OCI-LY3 (cell line): ENCODE measurements at regions not wholly inside any gene's neighbourhood (a gene's known extent, or its start where the extent isn't known, plus 50 kb on each side); places are given as distances from the start of the nearest gene placed in this dataset.

Source experiments
- H2AFZ ChIP-seq: fragments of 200-600, 300-600 bp; shearing (Covaris generic); 2 replicates; pipeline ENCODE4 v1.6.0; 2014; ENCODE audit warnings: antibody characterized with exemption, low read depth, low read length
- H3K27ac ChIP-seq: fragments of 200-600, 300-600 bp; sonication (generic); 2 replicates; pipeline ENCODE4 v1.5.1; 2014; ENCODE audit warnings: mild to moderate bottlenecking, low read length, moderate library complexity, mixed read lengths
- H3K27me3 ChIP-seq: fragments of 200-600, 300-600 bp; sonication (generic); 2 replicates; pipeline ENCODE4 v1.6.1; 2014; ENCODE audit warnings: low read depth, low read length, mixed read lengths
- H3K36me3 ChIP-seq: fragments of 200-600, 300-600 bp; sonication (generic); replicated peaks from 2 replicates; pipeline ENCODE3; 2014; ENCODE audit warnings: low read depth, low read length, mixed read lengths
- H3K4me1 ChIP-seq: fragments of 300-600, 200-600 bp; sonication (generic); 2 replicates; pipeline ENCODE4 v1.6.1; 2014; ENCODE audit warnings: low read length, mixed read lengths
- H3K4me2 ChIP-seq: fragments of 200-600, 300-600 bp; sonication (generic); 2 replicates; pipeline ENCODE4 v1.6.1; 2014; ENCODE audit warnings: low read length, mixed read lengths
- H3K4me3 ChIP-seq: fragments of 300-600, 200-600 bp; sonication (generic); 2 replicates; pipeline ENCODE4 v1.5.1; 2014; ENCODE audit warnings: antibody characterized with exemption, mild to moderate bottlenecking, low read length, moderate library complexity
- H3K79me2 ChIP-seq: fragments of 300-600, 200-600 bp; shearing (Covaris generic); 2 replicates; pipeline ENCODE4 v1.6.1; 2014; ENCODE audit warnings: mild to moderate bottlenecking, low read length, mixed read lengths
- H3K9ac ChIP-seq: fragments of 300-600, 200-600 bp; shearing (Covaris generic); 2 replicates; pipeline ENCODE4 v1.6.0; 2014; ENCODE audit warnings: mild to moderate bottlenecking, low read length, moderate library complexity
- H3K9me3 ChIP-seq: fragments of 200-600, 300-600 bp; shearing (Covaris generic); 2 replicates; pipeline ENCODE4 v1.6.1; 2014; ENCODE audit warnings: low read length, mixed read lengths; ENCODE audit not compliant: insufficient read depth
- H4K20me1 ChIP-seq: fragments of 200-600, 300-600 bp; sonication (generic); 2 replicates; pipeline ENCODE4 v1.6.1; 2016; ENCODE audit warnings: low read length, mixed read lengths; ENCODE audit not compliant: insufficient read depth
- EZH2phosphoT487 ChIP-seq: fragments of 200-600 bp; shearing (Covaris generic); IDR thresholded peaks from 2 replicates; pipeline ENCODE4 v1.6.1; 2018; ENCODE audit warnings: antibody characterized with exemption, mixed run types, low read depth
- TF ChIP-seq, protein P1 (sequence below): fragments of 200-600, 300-600 bp; sonication (generic); IDR thresholded peaks from 2 replicates; pipeline ENCODE4 v1.5.1; 2014; ENCODE audit warnings: antibody characterized with exemption, low read length, low read depth

DNA sequence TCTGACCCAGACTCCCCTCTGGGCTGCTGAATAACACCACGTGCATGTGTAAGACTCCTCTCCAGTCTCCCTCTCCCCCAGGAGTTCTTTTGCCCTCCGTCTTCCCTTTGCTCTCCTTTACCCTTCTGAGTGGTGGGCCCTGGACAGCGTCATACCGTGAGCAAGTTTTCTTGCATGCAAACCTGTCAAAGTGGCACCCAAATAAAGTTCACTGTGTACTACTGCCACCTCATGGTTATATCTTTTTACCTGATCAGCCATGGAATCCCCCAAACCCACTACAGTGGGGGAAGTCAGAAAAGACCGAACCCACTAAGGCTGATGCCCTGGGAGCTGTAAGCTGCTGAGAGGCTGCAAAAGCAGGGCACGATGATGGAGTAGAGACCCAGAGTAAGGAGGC is 131.1 kb upstream of the VRK1 start:
- Histone ChIP-seq H3K27me3 (peaks cover 18% of the 10 kb centered on the region), H3K79me2 (no peaks in the 10 kb centered on the region), H2AFZ (no peak overlapping the region), H3K36me3 (no peaks in the 10 kb centered on the region), H3K4me3 (no peak overlapping the region), H3K27ac (no peak overlapping the region), H3K9me3 (no peaks in the 10 kb centered on the region), H4K20me1 (no peaks in the 10 kb centered on the region), H3K9ac (no peak overlapping the region), H3K4me1 (peaks cover 17% of the 10 kb centered on the region), H3K4me2 (no peak overlapping the region; the same call in 1 of the 2 replicates)
- TF ChIP-seq, protein P1, sequence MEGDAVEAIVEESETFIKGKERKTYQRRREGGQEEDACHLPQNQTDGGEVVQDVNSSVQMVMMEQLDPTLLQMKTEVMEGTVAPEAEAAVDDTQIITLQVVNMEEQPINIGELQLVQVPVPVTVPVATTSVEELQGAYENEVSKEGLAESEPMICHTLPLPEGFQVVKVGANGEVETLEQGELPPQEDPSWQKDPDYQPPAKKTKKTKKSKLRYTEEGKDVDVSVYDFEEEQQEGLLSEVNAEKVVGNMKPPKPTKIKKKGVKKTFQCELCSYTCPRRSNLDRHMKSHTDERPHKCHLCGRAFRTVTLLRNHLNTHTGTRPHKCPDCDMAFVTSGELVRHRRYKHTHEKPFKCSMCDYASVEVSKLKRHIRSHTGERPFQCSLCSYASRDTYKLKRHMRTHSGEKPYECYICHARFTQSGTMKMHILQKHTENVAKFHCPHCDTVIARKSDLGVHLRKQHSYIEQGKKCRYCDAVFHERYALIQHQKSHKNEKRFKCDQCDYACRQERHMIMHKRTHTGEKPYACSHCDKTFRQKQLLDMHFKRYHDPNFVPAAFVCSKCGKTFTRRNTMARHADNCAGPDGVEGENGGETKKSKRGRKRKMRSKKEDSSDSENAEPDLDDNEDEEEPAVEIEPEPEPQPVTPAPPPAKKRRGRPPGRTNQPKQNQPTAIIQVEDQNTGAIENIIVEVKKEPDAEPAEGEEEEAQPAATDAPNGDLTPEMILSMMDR: peak; percentile 65
- no peak for TF ChIP-seq EZH2phosphoT487

DNA sequence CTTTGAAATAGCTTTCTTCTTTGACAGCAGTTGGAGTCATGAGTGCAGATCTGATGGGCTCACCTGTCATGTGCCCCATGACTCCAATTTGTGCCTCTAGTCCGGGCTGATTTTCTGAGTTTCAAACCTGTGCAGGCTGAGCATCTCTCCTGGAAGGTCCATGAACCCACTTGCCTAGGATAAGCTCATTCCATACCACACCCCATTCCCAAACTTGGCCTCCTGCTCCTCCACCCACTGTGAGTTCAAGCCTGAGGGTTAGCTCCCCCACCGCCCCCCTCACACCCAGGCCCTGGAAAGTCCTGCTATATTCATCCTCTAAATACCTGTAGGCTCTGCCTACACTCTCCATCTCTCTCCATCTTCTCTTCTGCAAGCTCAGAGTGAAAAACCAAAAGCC is 126.8 kb upstream of the VRK1 start:
- H3K79me2 ChIP-seq: no peaks in the 10 kb centered on the region
- peaks cover 24% of the 10 kb centered on the region for H3K27me3 ChIP-seq
- H2AFZ ChIP-seq: no peak overlapping the region
- no peak overlapping the region for H3K4me2 ChIP-seq
- no peaks in the 10 kb centered on the region for H4K20me1 ChIP-seq
- no peaks in the 10 kb centered on the region for H3K9me3 ChIP-seq
- H3K4me3 ChIP-seq: no peak overlapping the region
- TF ChIP-seq, protein P1: no peak
- TF ChIP-seq EZH2phosphoT487: no peak
- no peaks in the 10 kb centered on the region for H3K36me3 ChIP-seq
- H3K27ac ChIP-seq: no peak overlapping the region
- peaks cover 3% of the 10 kb centered on the region; the same call in 1 of the 2 replicates for H3K4me1 ChIP-seq
- no peak overlapping the region for H3K9ac ChIP-seq

DNA sequence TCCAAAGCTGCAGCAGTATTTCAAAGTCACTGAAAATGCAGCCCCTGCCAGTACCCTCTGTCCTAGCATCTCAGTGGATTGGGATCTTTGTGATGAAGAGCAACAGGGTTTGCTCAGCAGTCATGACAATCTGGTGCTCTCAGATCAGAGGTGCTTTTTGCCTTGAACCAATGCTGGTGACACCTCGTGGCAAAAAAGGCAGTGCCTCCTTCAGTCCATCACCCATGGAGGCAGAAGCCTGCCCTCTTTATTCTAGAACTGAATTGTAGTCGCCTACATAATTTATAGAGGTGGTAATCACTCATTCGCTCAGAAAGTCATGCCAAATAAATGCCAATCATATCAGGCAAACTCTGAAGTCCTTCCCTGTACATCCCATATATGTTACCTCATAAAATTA is 126.0 kb upstream of the VRK1 start:
- H3K27me3 ChIP-seq: peaks cover 24% of the 10 kb centered on the region
- peaks cover 2% of the 10 kb centered on the region; the same call in 1 of the 2 replicates for H3K4me1 ChIP-seq
- no peak overlapping the region for H3K9ac ChIP-seq
- H2AFZ ChIP-seq: no peak overlapping the region
- H4K20me1 ChIP-seq: no peaks in the 10 kb centered on the region
- H3K9me3 ChIP-seq: no peaks in the 10 kb centered on the region
- H3K4me2 ChIP-seq: no peak overlapping the region
- no peak overlapping the region for H3K27ac ChIP-seq
- TF ChIP-seq, protein P1: no peak
- no peak for TF ChIP-seq EZH2phosphoT487
- H3K79me2 ChIP-seq: no peaks in the 10 kb centered on the region
- H3K36me3 ChIP-seq: no peaks in the 10 kb centered on the region
- no peak overlapping the region for H3K4me3 ChIP-seq

DNA sequence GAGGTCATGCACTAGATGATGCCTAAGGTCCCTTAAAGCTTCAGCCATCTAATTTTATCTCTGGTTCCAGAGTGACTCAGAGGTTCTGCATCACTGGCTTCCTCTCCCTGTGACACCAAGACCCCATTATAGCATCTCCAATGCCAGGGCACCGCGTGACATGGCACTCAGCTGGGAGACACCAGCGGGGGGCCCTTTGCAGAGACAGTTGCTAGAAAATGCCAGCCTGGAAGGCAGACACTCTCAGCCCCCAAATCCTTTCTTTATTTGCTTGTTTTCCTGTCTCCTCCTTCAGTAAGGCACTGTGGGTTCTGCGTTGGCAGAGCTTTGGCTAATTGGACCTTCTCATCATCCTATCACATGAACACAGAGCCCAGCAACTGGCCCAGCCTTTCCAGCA is 123.5 kb upstream of the VRK1 start:
- 0 out of 2 replicates have a peak, but pooled peaks cover 4% of the 10 kb centered on the region for H3K9me3 ChIP-seq
- H3K4me2 ChIP-seq: no peak overlapping the region
- H3K79me2 ChIP-seq: no peaks in the 10 kb centered on the region
- H3K27ac ChIP-seq: no peak overlapping the region
- no peak overlapping the region for H3K4me3 ChIP-seq
- TF ChIP-seq, protein P1: no peak
- no peak for TF ChIP-seq EZH2phosphoT487
- no peaks in the 10 kb centered on the region for H4K20me1 ChIP-seq
- H3K27me3 ChIP-seq: peaks cover 18% of the 10 kb centered on the region; the same call in 1 of the 2 replicates
- no peak overlapping the region for H3K9ac ChIP-seq
- H3K36me3 ChIP-seq: no peaks in the 10 kb centered on the region
- H2AFZ ChIP-seq: no peak overlapping the region
- H3K4me1 ChIP-seq: no peaks in the 10 kb centered on the region; the same call in 1 of the 2 replicates
